Naive B cell (primary cell): ENCODE measurements at regions not wholly inside any gene's neighbourhood (a gene's known extent, or its start where the extent isn't known, plus 50 kb on each side); places are given as distances from the start of the nearest gene placed in this dataset.

Experiments
- ATAC-seq, 2 donors: fragments of 150-1000 bp; cut with Tn5 transposase; 2 replicates each; pipeline ENCODE4 v1.10.0; 2021; ENCODE audit warnings: low read depth in 2 of 2, mild to moderate bottlenecking in 2 of 2, moderate library complexity in 2 of 2
- DNase-seq: peaks from one replicate; pipeline ENCODE4 v3.0.0; 2022
- H3K27ac Mint-ChIP-seq, 6 donors: one replicate each; pipeline ENCODE4 v1.8.0; 2020 to 2022; ENCODE audit warnings: mild to moderate bottlenecking in 6 of 6, mixed read lengths in 6 of 6, moderate library complexity in 5 of 6, inconsistent platforms in 2 of 6
- H3K27me3 Mint-ChIP-seq, 3 donors: one replicate each; pipeline ENCODE4 v1.8.0; 2021 to 2022; ENCODE audit warnings: mixed read lengths in 3 of 3, mild to moderate bottlenecking in 1 of 3
- H3K36me3 Mint-ChIP-seq, 2 donors: one replicate each; pipeline ENCODE4 v1.8.0; 2020 to 2022; ENCODE audit warnings: mixed read lengths in 2 of 2, inconsistent platforms in 1 of 2, mild to moderate bottlenecking in 1 of 2
- H3K4me1 Mint-ChIP-seq, 3 donors: one replicate each; pipeline ENCODE4 v1.8.0; 2020 to 2022; ENCODE audit warnings: mixed read lengths in 3 of 3, inconsistent platforms in 1 of 3, mild to moderate bottlenecking in 1 of 3, moderate library complexity in 1 of 3
- H3K4me3 Mint-ChIP-seq, 8 donors: one replicate each; pipeline ENCODE4 v1.8.0; 2020 to 2022; ENCODE audit warnings: mild to moderate bottlenecking in 8 of 8, mixed read lengths in 8 of 8, moderate library complexity in 8 of 8, inconsistent platforms in 2 of 8
- H3K9me3 Mint-ChIP-seq, 7 donors: one replicate each; pipeline ENCODE4 v1.8.0; 2020 to 2022; ENCODE audit warnings: mixed read lengths in 7 of 7, mild to moderate bottlenecking in 5 of 7, inconsistent platforms in 2 of 7, moderate library complexity in 1 of 7

DNA sequence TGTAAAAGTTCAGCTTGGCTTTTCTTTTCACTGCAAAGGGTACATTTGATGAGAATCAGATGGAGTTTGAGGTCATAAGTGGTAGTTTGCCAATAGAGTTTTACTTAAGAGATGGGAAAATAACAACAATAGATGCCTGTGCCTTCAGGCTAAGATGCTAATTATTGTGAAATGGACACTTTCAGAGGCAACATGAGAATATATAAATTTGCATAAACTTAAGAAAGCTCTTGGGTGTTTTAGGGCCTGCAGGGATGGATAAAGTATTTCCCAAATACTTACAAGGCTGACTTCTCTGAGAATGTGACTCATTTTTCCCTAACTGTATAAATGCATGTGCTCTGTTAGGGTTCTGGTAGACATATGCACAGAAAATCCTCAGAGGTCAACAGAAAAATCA, 200.3 kb upstream of the SVIL start:
- Mint-ChIP-seq H3K27ac (no peak overlapping the region), H3K4me3 (no peak overlapping the region), H3K27me3 (peaks cover 0 to 4% (median 0%) of the 10 kb centered on the region in 3 donors), H3K4me1 (no peaks in the 10 kb centered on the region), H3K36me3 (no peaks in the 10 kb centered on the region), H3K9me3 (peaks cover 0 to 10% (median 4%) of the 10 kb centered on the region in 7 donors)
- no peak for DNase-seq
- no peak for ATAC-seq

DNA sequence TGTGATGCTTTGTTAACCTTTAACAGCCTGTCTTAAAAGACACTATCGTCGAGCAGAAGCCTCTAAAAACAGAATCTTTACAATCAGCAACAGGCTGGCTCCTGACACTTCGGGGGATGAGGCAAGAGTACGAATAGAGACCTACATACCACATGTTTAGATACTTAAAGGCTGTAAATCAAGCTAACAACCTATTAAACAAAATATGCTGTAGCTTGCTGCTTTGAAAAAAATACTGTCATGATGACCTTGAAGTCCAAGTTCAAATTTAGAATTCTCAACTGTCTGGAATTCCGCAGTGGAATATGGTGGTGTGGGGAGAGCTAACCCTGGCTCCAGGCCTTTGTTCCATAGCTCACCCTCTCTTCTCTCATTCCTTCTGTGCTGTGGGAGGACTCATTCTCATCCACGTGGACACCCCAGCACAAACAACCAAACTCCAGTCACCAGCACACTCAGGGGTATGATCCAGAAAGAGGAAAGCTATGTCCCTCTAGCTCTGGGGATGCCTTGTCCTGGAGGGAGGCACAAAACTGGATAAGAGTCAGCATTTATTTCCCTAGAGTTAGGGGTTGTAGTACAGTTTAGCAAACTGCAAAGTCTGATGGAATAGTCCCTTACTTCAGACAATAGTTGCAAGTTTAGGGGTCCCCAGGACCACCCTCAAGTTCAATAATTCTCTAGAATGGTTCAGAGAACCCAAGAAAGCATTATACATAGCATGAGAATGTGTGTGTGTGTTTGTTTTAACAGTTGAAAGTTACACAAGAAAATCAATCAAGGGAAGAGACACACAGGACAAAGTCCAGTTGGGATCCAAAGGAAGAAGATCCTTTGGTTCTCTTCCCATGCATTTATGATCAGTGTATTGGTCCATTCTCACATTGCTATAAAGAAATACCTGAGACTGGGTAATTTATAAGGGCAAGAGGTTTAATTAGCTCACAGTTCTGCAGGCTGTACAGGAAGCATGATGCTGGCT, 196.1 kb upstream of the SVIL start:
- no peak for DNase-seq
- peaks cover 1 to 19% (median 11%) of the 10 kb centered on the region in 7 donors for H3K9me3 Mint-ChIP-seq
- H3K27me3 Mint-ChIP-seq, result no peaks in the 10 kb centered on the region
- H3K4me1 Mint-ChIP-seq, result no peaks in the 10 kb centered on the region
- no peak for ATAC-seq
- H3K4me3 Mint-ChIP-seq, result no peak overlapping the region
- no peak overlapping the region for H3K27ac Mint-ChIP-seq
- H3K36me3 Mint-ChIP-seq, result no peaks in the 10 kb centered on the region

DNA sequence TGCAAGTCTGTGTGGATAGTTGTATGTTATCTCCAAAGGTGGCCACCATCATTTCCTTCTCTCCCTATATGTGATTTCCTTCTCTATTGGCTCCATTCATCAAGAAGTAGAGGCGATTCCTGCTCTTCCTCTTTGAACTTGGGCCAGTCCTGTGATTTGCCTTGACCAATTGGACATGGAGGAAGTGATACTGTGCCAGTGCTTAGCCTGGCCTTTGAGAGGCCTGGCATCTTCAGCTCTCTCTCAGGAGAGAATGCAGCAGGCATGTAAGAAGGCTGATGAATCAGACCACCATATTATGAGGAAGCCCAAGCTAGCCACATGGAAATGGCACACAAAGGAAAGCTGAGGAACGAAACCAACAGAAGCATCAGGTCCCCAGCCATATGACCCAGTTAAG, 195.0 kb upstream of the SVIL start:
- Mint-ChIP-seq H3K36me3 (no peaks in the 10 kb centered on the region), H3K4me1 (no peaks in the 10 kb centered on the region), H3K27me3 (no peaks in the 10 kb centered on the region), H3K4me3 (no peak overlapping the region), H3K27ac (no peak overlapping the region), H3K9me3 (peaks cover 1 to 19% (median 11%) of the 10 kb centered on the region in 7 donors)
- no peak for ATAC-seq
- DNase-seq, result no peak

DNA sequence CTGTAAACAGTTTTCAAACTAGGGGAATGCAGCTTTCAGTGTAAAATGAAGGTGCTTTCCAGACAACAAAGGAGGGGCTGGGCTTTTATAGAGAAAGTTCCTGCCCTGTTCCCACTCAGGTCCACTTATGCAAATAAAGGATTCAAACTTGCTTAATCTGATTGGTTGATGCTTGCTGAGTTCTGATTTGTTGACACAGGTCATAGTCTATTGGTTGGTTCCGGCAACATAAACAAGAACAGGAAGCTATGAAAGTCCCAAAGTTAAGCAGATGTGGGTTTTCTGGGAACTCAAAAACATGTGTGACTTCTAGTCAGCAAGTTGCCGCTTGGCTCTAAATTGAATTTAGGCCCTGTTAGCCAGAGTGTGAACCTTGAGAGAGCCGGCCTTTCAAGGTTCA, 194.2 kb upstream of the SVIL start:
- no peak for ATAC-seq
- peaks cover 1 to 19% (median 11%) of the 10 kb centered on the region in 7 donors for H3K9me3 Mint-ChIP-seq
- no peak overlapping the region for H3K4me3 Mint-ChIP-seq
- H3K36me3 Mint-ChIP-seq, result no peaks in the 10 kb centered on the region
- no peak for DNase-seq
- no peaks in the 10 kb centered on the region for H3K27me3 Mint-ChIP-seq
- H3K27ac Mint-ChIP-seq, result no peak overlapping the region
- no peaks in the 10 kb centered on the region for H3K4me1 Mint-ChIP-seq

DNA sequence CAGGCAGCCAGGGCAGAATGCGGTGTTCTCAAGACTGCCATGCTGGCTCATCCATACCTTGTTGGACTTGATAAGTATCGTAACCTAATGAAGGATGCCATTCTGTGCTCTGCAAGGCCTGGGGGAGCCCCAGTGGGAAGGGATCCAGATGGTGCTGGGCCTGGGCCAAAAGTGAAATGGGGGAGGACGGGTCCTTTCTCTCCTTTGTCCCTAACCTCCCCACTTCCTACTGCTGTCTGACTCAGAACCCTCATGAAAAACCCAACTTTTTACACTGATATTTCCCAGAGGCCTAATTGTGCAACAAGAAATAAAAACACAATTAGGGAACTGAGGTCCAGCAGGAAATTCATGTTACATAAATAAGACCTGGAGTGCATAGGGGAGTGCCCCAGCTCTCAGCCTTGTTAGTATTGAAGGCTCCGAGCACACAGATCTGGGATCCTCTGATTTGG, 193.7 kb upstream of the SVIL start:
- H3K27ac Mint-ChIP-seq, result no peak overlapping the region
- ATAC-seq (no peak), DNase-seq (no peak)
- no peaks in the 10 kb centered on the region for H3K36me3 Mint-ChIP-seq
- H3K4me3 Mint-ChIP-seq, result no peak overlapping the region
- no peaks in the 10 kb centered on the region for H3K27me3 Mint-ChIP-seq
- peaks cover 1 to 19% (median 11%) of the 10 kb centered on the region in 7 donors for H3K9me3 Mint-ChIP-seq
- H3K4me1 Mint-ChIP-seq, result no peaks in the 10 kb centered on the region

DNA sequence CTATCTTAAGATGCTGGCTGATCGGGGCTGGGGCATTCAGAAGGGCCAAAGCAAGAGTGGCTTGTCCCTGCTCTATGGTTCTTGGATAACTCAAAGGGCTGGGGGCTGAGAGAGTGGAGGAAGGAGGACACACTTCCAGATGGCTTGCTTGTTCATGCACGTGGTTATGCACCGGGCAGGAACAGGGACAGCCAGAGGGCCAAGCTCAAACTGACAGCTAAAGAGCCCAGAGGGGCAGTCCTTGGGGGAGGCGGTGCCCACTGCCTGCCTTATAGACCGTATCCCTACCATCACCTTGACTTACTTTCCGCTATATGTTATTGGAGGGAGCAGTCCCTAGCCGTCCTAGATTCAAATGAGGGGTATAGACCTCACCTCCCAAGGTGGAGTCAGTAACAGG, 192.7 kb upstream of the SVIL start:
- Mint-ChIP-seq H3K4me1 (no peaks in the 10 kb centered on the region), H3K9me3 (peaks cover 1 to 19% (median 12%) of the 10 kb centered on the region in 7 donors), H3K27me3 (peaks cover 0 to 4% (median 0%) of the 10 kb centered on the region in 3 donors), H3K4me3 (no peak overlapping the region), H3K36me3 (no peaks in the 10 kb centered on the region), H3K27ac (no peak overlapping the region)
- no peak for ATAC-seq
- DNase-seq, result no peak

DNA sequence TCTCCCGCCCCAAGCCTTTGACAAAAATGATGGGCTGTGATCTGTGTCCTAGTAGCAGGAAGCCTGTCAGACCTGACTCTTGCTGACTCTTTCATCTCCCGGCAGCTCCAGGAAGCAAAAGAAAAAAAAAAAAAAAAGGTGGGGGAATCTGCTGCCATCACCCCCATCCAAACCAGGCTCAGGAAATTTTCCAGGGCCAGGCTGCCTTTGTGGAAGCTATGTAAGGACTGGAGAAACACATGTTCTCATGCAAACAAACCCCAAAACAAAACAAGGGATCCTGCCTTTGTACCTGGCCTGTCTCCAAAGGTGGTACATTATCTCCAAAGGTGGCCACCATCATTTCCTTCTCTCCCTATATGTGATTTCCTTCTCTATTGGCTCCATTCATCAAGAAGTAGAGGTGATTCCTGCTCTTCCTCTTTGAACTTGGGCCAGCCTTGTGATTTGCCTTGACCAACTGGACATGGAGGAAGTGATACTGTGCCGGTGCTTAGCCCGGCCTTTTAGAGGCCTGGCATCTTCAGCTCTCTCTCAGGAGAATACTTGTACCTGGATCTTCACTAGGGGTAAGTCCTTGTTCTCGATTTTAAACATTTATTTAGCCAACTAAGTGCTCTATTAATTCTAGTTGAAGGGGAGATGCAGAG, 192.2 kb upstream of the SVIL start:
- Mint-ChIP-seq H3K27me3 (peaks cover 0 to 5% (median 0%) of the 10 kb centered on the region in 3 donors), H3K9me3 (peaks cover 1 to 19% (median 8%) of the 10 kb centered on the region in 7 donors), H3K4me1 (no peaks in the 10 kb centered on the region), H3K4me3 (no peak overlapping the region), H3K27ac (no peak overlapping the region), H3K36me3 (no peaks in the 10 kb centered on the region)
- DNase-seq, result no peak
- ATAC-seq, result no peak

DNA sequence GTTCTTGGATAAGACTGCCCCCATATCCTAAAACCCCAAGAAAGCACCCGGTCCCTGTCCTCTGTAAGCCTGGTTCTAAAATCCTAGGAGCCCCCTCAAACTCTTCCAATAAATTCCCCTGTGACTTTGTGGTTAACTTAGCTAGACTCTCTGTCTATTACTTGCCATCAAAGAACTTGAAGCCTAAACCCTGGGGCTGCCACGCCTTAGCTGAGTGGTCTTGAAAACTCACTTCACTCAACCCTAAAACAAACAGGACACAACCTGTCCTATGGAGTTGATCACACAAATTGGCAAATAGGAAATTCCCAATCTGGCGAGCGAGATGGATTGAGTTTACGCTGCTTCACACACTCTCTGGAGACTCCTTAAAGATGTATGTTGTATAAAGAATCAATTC, 191.4 kb upstream of the SVIL start:
- peaks cover 1 to 19% (median 6%) of the 10 kb centered on the region in 7 donors for H3K9me3 Mint-ChIP-seq
- H3K27ac Mint-ChIP-seq, result no peak overlapping the region
- no peak overlapping the region for H3K4me3 Mint-ChIP-seq
- no peaks in the 10 kb centered on the region for H3K36me3 Mint-ChIP-seq
- no peak for ATAC-seq
- H3K4me1 Mint-ChIP-seq, result no peaks in the 10 kb centered on the region
- no peak for DNase-seq
- peaks cover 0 to 5% (median 0%) of the 10 kb centered on the region in 3 donors for H3K27me3 Mint-ChIP-seq

DNA sequence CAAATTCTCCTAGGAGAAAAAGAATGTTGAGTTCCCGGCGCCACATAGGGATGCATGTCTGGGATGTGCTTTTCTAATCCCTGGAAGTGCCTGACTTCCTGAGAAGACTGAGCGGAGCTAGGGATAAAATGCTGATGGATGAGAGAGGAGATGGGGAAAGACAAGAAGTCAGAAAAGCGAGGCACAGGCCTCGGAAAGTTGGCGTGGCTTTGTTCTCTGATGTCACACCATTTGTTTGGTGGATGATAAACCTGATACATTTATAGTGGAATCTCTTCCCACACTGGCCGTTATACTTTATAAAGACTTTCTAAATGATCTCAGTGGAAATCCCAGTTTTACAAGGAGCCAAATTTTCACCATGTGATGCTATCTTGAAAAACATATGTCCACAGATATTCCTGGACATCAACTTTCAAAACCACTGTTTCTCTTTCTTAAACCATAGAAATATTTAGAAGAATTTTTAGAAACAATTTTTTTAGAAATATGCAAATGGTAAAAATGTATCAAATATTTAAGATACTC, 188.8 kb upstream of the SVIL start:
- peaks cover 0 to 6% (median 0%) of the 10 kb centered on the region in 7 donors for H3K9me3 Mint-ChIP-seq
- peaks cover 0 to 5% (median 0%) of the 10 kb centered on the region in 3 donors for H3K27me3 Mint-ChIP-seq
- ATAC-seq (no peak), DNase-seq (no peak)
- no peaks in the 10 kb centered on the region for H3K4me1 Mint-ChIP-seq
- H3K4me3 Mint-ChIP-seq, result no peak overlapping the region
- H3K27ac Mint-ChIP-seq, result no peak overlapping the region
- no peaks in the 10 kb centered on the region for H3K36me3 Mint-ChIP-seq

DNA sequence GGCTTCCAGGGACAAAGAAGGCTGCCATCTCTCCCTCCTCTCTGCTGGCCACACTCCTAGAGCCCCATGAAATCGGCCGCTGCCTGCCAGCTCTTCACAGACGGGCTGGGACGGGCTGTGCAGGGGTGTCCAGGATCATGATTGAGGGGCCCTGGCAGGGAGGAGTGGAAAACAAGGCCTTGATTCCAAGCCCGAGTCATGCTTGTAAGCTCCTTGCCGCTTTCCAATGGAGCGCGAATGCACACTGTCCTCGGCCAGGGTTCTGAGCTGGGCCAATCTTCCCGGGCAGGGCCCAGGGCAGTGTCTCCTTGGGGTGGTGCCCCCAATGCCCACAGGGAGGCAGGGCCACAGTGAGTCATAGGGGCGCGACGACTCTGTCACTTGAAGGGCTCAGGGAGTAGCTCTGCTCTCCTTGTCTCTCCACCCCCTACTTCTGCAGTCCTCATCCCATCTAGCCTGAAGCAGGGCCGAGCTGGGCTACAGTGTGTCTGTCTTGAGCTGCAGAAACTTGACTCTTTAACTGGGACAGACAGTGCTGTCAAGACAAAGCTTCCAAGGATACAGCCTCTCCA, 186.2 kb upstream of the SVIL start:
- DNase-seq (no peak), ATAC-seq (no peak)
- peaks cover 0 to 2% (median 0%) of the 10 kb centered on the region in 7 donors for H3K9me3 Mint-ChIP-seq
- peaks cover 5 to 8% (median 7%) of the 10 kb centered on the region in 3 donors for H3K27me3 Mint-ChIP-seq
- no peaks in the 10 kb centered on the region for H3K36me3 Mint-ChIP-seq
- H3K4me1 Mint-ChIP-seq, result no peaks in the 10 kb centered on the region
- H3K27ac Mint-ChIP-seq, result no peak overlapping the region
- no peak overlapping the region for H3K4me3 Mint-ChIP-seq

DNA sequence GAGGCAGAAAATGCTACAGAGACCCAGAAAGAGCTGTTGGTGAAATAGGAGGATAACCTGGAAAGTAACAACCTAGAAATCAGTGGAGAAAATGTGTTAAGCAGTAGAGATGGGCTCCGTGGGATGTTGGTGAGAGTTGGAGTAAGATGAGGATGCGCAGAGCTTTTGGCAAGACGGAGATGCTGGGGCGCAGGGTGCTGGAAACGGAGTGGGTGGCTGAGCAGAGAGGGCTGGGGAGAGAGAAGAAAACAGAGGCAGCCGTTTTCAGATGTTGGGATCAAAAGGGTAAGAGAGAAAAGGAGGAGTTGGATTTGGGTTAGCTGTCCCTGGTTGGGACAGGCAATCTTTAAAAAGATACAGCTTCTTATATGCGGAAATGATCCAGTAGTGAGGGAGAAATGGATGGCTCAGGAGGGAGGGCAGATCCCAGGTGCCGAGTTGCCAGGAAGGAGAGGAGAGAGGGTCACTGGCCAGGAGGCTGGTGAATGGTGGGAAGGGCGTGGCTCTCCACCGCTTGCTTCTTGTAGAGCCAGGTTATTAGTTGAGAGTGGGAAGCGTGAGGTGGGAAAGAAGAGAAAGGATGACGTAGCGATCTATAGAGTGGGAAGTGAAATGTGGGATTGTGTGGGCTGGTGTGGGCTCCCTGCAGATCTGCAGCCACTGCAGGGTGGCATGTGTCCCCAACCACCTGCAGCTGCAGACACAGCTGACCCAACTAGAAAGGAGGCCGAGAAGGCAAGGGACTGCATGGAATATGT, 182.2 kb upstream of the SVIL start:
- H3K4me1 Mint-ChIP-seq, result no peaks in the 10 kb centered on the region
- peaks cover 0 to 20% (median 12%) of the 10 kb centered on the region in 3 donors for H3K27me3 Mint-ChIP-seq
- ATAC-seq, result no peak
- H3K4me3 Mint-ChIP-seq, result peak overlapping the region in 1 of 8 donors; percentile 16
- H3K27ac Mint-ChIP-seq, result no peak overlapping the region
- DNase-seq, result no peak
- H3K9me3 Mint-ChIP-seq, result no peaks in the 10 kb centered on the region
- no peaks in the 10 kb centered on the region for H3K36me3 Mint-ChIP-seq

DNA sequence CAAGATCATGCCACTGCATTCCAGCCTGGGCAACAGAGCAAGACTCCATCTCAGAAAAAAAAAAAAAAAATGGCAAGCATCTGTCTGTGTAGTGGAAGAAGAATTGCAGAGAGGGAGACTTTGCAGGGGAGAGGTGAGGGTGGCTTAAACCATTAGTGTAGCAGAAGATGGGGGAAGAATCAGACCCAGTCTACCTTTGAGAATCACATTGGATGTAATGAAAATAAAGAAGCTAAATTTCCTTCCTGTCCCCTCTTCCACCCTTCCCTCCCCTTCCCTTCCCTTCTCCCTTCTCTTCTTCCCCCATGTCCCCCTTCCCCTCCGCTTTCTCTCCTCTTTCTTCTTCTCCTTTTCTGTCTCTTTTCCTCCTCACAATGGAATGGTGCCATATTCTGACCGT, 180.8 kb upstream of the SVIL start:
- ATAC-seq (no peak), DNase-seq (no peak)
- no peaks in the 10 kb centered on the region for H3K4me1 Mint-ChIP-seq
- no peaks in the 10 kb centered on the region for H3K36me3 Mint-ChIP-seq
- no peaks in the 10 kb centered on the region for H3K9me3 Mint-ChIP-seq
- H3K27me3 Mint-ChIP-seq, result peaks cover 10 to 20% (median 12%) of the 10 kb centered on the region in 3 donors
- H3K4me3 Mint-ChIP-seq, result no peak overlapping the region
- H3K27ac Mint-ChIP-seq, result no peak overlapping the region
